ENCODE measurements at regions not wholly inside any gene's neighbourhood (a gene's known extent, or its start where the extent isn't known, plus 50 kb on each side); places are given as distances from the start of the nearest gene placed in this dataset.

DNA sequence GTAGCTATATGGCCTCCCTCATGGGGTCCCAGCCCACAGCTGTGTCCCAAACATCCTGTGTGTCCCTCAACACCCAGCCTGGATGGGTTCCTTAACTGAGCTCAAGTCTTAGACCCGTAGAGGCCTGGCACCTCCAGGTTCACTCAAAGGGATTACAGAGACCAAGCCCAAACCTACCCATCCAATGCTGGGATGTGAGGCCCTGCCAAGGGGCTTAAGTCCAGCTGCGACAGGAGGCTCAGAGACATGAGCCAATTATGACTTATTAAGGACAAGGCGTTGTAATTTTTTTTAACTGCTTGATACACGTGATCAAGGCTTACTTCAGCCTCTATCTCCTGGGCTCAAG, 105.6 kb upstream of the RET start:
- ATAC-seq (no peak), DNase-seq (ENCODE audit: low read depth, low spot score) (no peak)
- no TSS peak for BruUV-seq (replicated peaks)
- Histone ChIP-seq H3K9me3 (ENCODE audit: control insufficient read depth, insufficient read depth, low read depth, low read length) (no peaks in the 10 kb centered on the region), H3K4me1 (ENCODE audit: control insufficient read depth, insufficient read depth, low read length) (0 out of 2 replicates have a peak, but pooled peaks cover 2% of the 10 kb centered on the region), H3K27me3 (ENCODE audit: control insufficient read depth, insufficient read depth, low read length) (no peaks in the 10 kb centered on the region), H3K36me3 (ENCODE audit: control insufficient read depth, insufficient read depth, low read length) (no peaks in the 10 kb centered on the region), H3K4me3 (ENCODE audit: low read depth in 2 of 2, low read length in 2 of 2) (no peak overlapping the region), H3K27ac (ENCODE audit: low read length) (no peak overlapping the region)
- ChIA-PET CTCF (no interaction called here), POLR2A (interaction anchor here (0.6 kb wide), 1 partner anchor 50 kb away, joined by 3 read pairs; no protein-coding TSS in a partner anchor)
- in situ Hi-C loops (cut with HindIII; ENCODE audit: low pct_unique_long_range_greater_than_20kb, low sequenced_read_pairs) (no loop called here), intact Hi-C loops (cut with micrococcal nuclease; ENCODE audit: unreplicated experiment) (no loop called here)
- no peak for TF ChIP-seq SIN3A (IDR thresholded peaks at IDR 0.05; ENCODE audit: borderline replicate concordance, insufficient read depth, low read depth, low read length)
- TF ChIP-seq TCF7L2 (IDR thresholded peaks at IDR 0.05; ENCODE audit: low read depth, low read length) = no peak
- TF ChIP-seq, protein P1, sequence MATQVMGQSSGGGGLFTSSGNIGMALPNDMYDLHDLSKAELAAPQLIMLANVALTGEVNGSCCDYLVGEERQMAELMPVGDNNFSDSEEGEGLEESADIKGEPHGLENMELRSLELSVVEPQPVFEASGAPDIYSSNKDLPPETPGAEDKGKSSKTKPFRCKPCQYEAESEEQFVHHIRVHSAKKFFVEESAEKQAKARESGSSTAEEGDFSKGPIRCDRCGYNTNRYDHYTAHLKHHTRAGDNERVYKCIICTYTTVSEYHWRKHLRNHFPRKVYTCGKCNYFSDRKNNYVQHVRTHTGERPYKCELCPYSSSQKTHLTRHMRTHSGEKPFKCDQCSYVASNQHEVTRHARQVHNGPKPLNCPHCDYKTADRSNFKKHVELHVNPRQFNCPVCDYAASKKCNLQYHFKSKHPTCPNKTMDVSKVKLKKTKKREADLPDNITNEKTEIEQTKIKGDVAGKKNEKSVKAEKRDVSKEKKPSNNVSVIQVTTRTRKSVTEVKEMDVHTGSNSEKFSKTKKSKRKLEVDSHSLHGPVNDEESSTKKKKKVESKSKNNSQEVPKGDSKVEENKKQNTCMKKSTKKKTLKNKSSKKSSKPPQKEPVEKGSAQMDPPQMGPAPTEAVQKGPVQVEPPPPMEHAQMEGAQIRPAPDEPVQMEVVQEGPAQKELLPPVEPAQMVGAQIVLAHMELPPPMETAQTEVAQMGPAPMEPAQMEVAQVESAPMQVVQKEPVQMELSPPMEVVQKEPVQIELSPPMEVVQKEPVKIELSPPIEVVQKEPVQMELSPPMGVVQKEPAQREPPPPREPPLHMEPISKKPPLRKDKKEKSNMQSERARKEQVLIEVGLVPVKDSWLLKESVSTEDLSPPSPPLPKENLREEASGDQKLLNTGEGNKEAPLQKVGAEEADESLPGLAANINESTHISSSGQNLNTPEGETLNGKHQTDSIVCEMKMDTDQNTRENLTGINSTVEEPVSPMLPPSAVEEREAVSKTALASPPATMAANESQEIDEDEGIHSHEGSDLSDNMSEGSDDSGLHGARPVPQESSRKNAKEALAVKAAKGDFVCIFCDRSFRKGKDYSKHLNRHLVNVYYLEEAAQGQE (IDR thresholded peaks at IDR 0.05; ENCODE audit: insufficient read depth in 1 of 2, low read depth in 2 of 2, low read length in 1 of 2) = no peak
- TF ChIP-seq, protein P2, sequence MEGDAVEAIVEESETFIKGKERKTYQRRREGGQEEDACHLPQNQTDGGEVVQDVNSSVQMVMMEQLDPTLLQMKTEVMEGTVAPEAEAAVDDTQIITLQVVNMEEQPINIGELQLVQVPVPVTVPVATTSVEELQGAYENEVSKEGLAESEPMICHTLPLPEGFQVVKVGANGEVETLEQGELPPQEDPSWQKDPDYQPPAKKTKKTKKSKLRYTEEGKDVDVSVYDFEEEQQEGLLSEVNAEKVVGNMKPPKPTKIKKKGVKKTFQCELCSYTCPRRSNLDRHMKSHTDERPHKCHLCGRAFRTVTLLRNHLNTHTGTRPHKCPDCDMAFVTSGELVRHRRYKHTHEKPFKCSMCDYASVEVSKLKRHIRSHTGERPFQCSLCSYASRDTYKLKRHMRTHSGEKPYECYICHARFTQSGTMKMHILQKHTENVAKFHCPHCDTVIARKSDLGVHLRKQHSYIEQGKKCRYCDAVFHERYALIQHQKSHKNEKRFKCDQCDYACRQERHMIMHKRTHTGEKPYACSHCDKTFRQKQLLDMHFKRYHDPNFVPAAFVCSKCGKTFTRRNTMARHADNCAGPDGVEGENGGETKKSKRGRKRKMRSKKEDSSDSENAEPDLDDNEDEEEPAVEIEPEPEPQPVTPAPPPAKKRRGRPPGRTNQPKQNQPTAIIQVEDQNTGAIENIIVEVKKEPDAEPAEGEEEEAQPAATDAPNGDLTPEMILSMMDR (IDR thresholded peaks at IDR 0.05) = no peak
- TF ChIP-seq POLR2AphosphoS5 (IDR thresholded peaks at IDR 0.05; ENCODE audit: low read depth, low read length) = no peak

DNA sequence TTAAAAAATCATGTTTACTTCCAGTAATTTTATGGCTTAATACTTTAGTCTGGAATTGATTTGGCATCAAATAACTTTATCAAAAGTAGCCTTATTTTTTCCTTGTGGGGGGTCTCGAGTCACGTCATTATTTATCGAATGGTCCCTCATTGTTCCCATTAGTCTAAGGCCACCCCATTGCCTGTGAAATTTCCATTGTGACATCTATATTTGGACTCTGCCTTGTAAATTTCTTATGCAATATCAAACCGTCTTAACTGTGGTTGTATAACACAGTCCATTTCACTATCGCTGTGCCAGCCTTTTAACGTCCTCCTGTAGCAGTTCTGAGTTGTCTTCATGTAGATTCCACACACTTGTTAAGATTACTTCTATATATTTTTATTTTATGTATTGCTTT, 103.9 kb upstream of the RET start:
- DNase-seq (ENCODE audit: low read depth, low spot score) = no peak
- H3K4me1 ChIP-seq (ENCODE audit: control insufficient read depth, insufficient read depth, low read length) = 0 out of 2 replicates have a peak, but pooled peaks cover 2% of the 10 kb centered on the region
- H3K36me3 ChIP-seq (ENCODE audit: control insufficient read depth, insufficient read depth, low read length) = no peaks in the 10 kb centered on the region
- in situ Hi-C loops (cut with HindIII; ENCODE audit: low pct_unique_long_range_greater_than_20kb, low sequenced_read_pairs) = no loop called here
- POLR2A ChIA-PET = no interaction called here
- no peaks in the 10 kb centered on the region for H3K27me3 ChIP-seq (ENCODE audit: control insufficient read depth, insufficient read depth, low read length)
- no TSS peak for BruUV-seq (replicated peaks)
- intact Hi-C loops (cut with micrococcal nuclease; ENCODE audit: unreplicated experiment) = no loop called here
- CTCF ChIA-PET = no interaction called here
- H3K9me3 ChIP-seq (ENCODE audit: control insufficient read depth, insufficient read depth, low read depth, low read length) = no peaks in the 10 kb centered on the region
- H3K27ac ChIP-seq (ENCODE audit: low read length) = no peak overlapping the region
- TF ChIP-seq, protein P1 (IDR thresholded peaks at IDR 0.05; ENCODE audit: insufficient read depth in 1 of 2, low read depth in 2 of 2, low read length in 1 of 2) = no peak
- TF ChIP-seq, protein P2 (IDR thresholded peaks at IDR 0.05) = no peak
- no peak for TF ChIP-seq TCF7L2 (IDR thresholded peaks at IDR 0.05; ENCODE audit: low read depth, low read length)
- no peak for TF ChIP-seq SIN3A (IDR thresholded peaks at IDR 0.05; ENCODE audit: borderline replicate concordance, insufficient read depth, low read depth, low read length)
- TF ChIP-seq POLR2AphosphoS5 (IDR thresholded peaks at IDR 0.05; ENCODE audit: low read depth, low read length) = no peak
- no peak overlapping the region for H3K4me3 ChIP-seq (ENCODE audit: low read depth in 2 of 2, low read length in 2 of 2)
- no peak for ATAC-seq
